ENCODE measurements at regions not wholly inside any gene's neighbourhood (a gene's known extent, or its start where the extent isn't known, plus 50 kb on each side); places are given as distances from the start of the nearest gene placed in this dataset.
"Not testable (repeated sequence)": the region's sequence is repeated elsewhere in the genome, so short reads cannot be mapped to it uniquely, and the experiment has no call there.

- not testable (repeated sequence) for TF ChIP-seq CTCF, POLR2A (IDR thresholded peaks at IDR 0.05)
Observed at GRCh38 chrX:91500499-91500898, 65.9 kb downstream of the PABPC5 start.

Measured in testis (tissue), 2 donors.